Tibial artery (tissue), 4 donors: ENCODE measurements at regions not wholly inside any gene's neighbourhood (a gene's known extent, or its start where the extent isn't known, plus 50 kb on each side); places are given as distances from the start of the nearest gene placed in this dataset.

ENCODE experiments used
- DNase-seq, 2 donors: peaks; one replicate each; pipeline ENCODE4 v3.0.0-alpha.2; 2019
- H3K27ac ChIP-seq, 2 donors: fragments of 200-600 bp; sonication (generic) in 1 of 2; 1 replicate in 1 of 2; 2 replicates in 1 of 2; pipeline ENCODE4 v1.5.1; 2018 to 2019; ENCODE audit warnings: mild to moderate bottlenecking in 1 of 2
- H3K27me3 ChIP-seq, 2 donors: fragments of 200-600 bp; sonication (generic) in 1 of 2; one replicate each; pipeline versions ENCODE4 v1.5.1 to v1.6.0; 2016 to 2019
- H3K36me3 ChIP-seq, 3 donors: fragments of 200-600 bp; sonication (generic) in 2 of 3; one replicate each; pipeline ENCODE4 v1.5.1; 2016 to 2019; ENCODE audit warnings: mild to moderate bottlenecking in 2 of 3
- H3K4me1 ChIP-seq, 4 donors: fragments of 200-600 bp; sonication (generic) in 2 of 4; 1 replicate in 3 of 4; 2 replicates in 1 of 4; pipeline ENCODE4 v1.5.1; 2016 to 2019
- H3K4me3 ChIP-seq, 2 donors: fragments of 200-600 bp; sonication (generic) in 1 of 2; 1 replicate in 1 of 2; 2 replicates in 1 of 2; pipeline ENCODE4 v1.5.1; 2018 to 2019; ENCODE audit warnings: mild to moderate bottlenecking in 2 of 2
- H3K9me3 ChIP-seq, 3 donors: fragments of 200-600 bp; sonication (generic) in 1 of 3; one replicate each; pipeline ENCODE4 v1.5.1; 2016 to 2019
- CTCF ChIP-seq, 2 experiments: fragments of 200-600 bp in 1 of 2; fragments of 450-650 bp in 1 of 2; IDR thresholded peaks; one replicate each; pipeline ENCODE4 v1.5.1; 2017 to 2019; ENCODE audit warnings: antibody characterized with exemption in 2 of 2, mild to moderate bottlenecking in 1 of 2, moderate library complexity in 1 of 2
- intact Hi-C: fragments of 100-400 bp; cut with DNase I; formaldehyde crosslinking; loops from one replicate; pipeline ENCODE4 v1.15.0; 2023; ENCODE audit warnings: low total_unique reads

- Histone ChIP-seq H3K4me3 (no peak overlapping the region), H3K27me3 (peaks cover 0 to 6% of the 10 kb centered on the region in 2 donors)
- intact Hi-C loops = no loop called here
Observed at GRCh38 chr4:3654036-3654807, 112.0 kb upstream of the ADRA2C start.

GRCh38 chr4:3652586-3652985 lies 113.6 kb upstream of the ADRA2C start:
- H3K27ac ChIP-seq = no peak overlapping the region
- DNase-seq = no peak
- no peaks in the 10 kb centered on the region for H3K9me3 ChIP-seq
- H3K4me1 ChIP-seq = peaks cover 5 to 24% (median 15%) of the 10 kb centered on the region in 4 donors
- no peaks in the 10 kb centered on the region for H3K36me3 ChIP-seq
- TF ChIP-seq CTCF (IDR thresholded peaks at IDR 0.05) = no peak
- intact Hi-C loops = no loop called here
- peaks cover 0 to 6% of the 10 kb centered on the region in 2 donors for H3K27me3 ChIP-seq
- H3K4me3 ChIP-seq = no peak overlapping the region

More at GRCh38 chr4:3654036-3654807, 112.0 kb upstream of the ADRA2C start:
- Histone ChIP-seq H3K36me3 (no peaks in the 10 kb centered on the region), H3K9me3 (no peaks in the 10 kb centered on the region), H3K27ac (no peak overlapping the region), H3K4me1 (peaks cover 5 to 39% (median 27%) of the 10 kb centered on the region in 4 donors)
- TF ChIP-seq CTCF (IDR thresholded peaks at IDR 0.05) = no peak
- no peak for DNase-seq

GRCh38 chr4:3651267-3651845 lies 114.8 kb upstream of the ADRA2C start:
- no peak for DNase-seq
- intact Hi-C loops = no loop called here
- peaks cover 0 to 6% of the 10 kb centered on the region in 2 donors for H3K27me3 ChIP-seq

GRCh38 chr4:3649491-3649890 lies 116.7 kb upstream of the ADRA2C start:
- Histone ChIP-seq H3K4me1 (peaks cover 0 to 19% (median 13%) of the 10 kb centered on the region in 4 donors), H3K4me3 (no peak overlapping the region), H3K27me3 (peaks cover 0 to 6% of the 10 kb centered on the region in 2 donors), H3K9me3 (no peaks in the 10 kb centered on the region), H3K27ac (no peak overlapping the region), H3K36me3 (no peaks in the 10 kb centered on the region)
- no peak for DNase-seq
- no peak for TF ChIP-seq CTCF (IDR thresholded peaks at IDR 0.05)
- intact Hi-C loops = loop anchor here (5.0 kb wide), 1 partner anchor 113 kb away; no protein-coding TSS in a partner anchor

More at GRCh38 chr4:3651267-3651845, 114.8 kb upstream of the ADRA2C start:
- Histone ChIP-seq H3K36me3 (no peaks in the 10 kb centered on the region), H3K9me3 (no peaks in the 10 kb centered on the region), H3K4me3 (no peak overlapping the region), H3K4me1 (peaks cover 0 to 12% (median 4%) of the 10 kb centered on the region in 4 donors), H3K27ac (no peak overlapping the region)
- TF ChIP-seq CTCF (IDR thresholded peaks at IDR 0.05) = no peak

- peaks cover 0 to 6% of the 10 kb centered on the region in 2 donors for H3K27me3 ChIP-seq
- TF ChIP-seq CTCF (IDR thresholded peaks at IDR 0.05) = no peak
- H3K4me1 ChIP-seq = peaks cover 0 to 20% (median 13%) of the 10 kb centered on the region in 4 donors
- intact Hi-C loops = loop anchor here (5.0 kb wide), 1 partner anchor 114 kb away; no protein-coding TSS in a partner anchor
- no peak overlapping the region for H3K4me3 ChIP-seq
- no peaks in the 10 kb centered on the region for H3K9me3 ChIP-seq
- no peak overlapping the region for H3K27ac ChIP-seq
- DNase-seq = no peak
- H3K36me3 ChIP-seq = no peaks in the 10 kb centered on the region
Observed at GRCh38 chr4:3648731-3649130, 116.5 kb upstream of the LRPAP1 start.
